Testis (tissue), 2 donors: ENCODE measurements at regions not wholly inside any gene's neighbourhood (a gene's known extent, or its start where the extent isn't known, plus 50 kb on each side); places are given as distances from the start of the nearest gene placed in this dataset.

Experiments used
- DNase-seq: peaks from one replicate; pipeline ENCODE4 v3.0.0-alpha.2; 2019
- H3K27ac ChIP-seq, 2 donors: fragments of 200-600 bp; sonication (generic); one replicate each; pipeline ENCODE4 v1.5.1; 2019
- H3K27me3 ChIP-seq: fragments of 200-600 bp; sonication (generic); one replicate; pipeline ENCODE4 v1.5.1; 2019
- H3K36me3 ChIP-seq: fragments of 200-600 bp; sonication (generic); one replicate; pipeline ENCODE4 v1.5.1; 2017; ENCODE audit warnings: low read depth; ENCODE audit errors: missing control alignments
- H3K4me1 ChIP-seq: fragments of 200-600 bp; sonication (generic); one replicate; pipeline ENCODE4 v1.5.1; 2019
- H3K4me3 ChIP-seq, 2 donors: fragments of 200-600 bp; sonication (generic); one replicate each; pipeline ENCODE4 v1.5.1; 2017 to 2019
- H3K9me3 ChIP-seq: fragments of 200-600 bp; sonication (generic); one replicate; pipeline ENCODE4 v1.5.1; 2017
- CTCF ChIP-seq, 3 experiments: fragments of 450-650 bp in 2 of 3; fragments of 200-600 bp in 1 of 3; sonication (generic) in 1 of 3; IDR thresholded peaks; one replicate each; pipeline ENCODE4 v1.5.1; 2016 to 2019; ENCODE audit warnings: antibody characterized with exemption in 3 of 3, mild to moderate bottlenecking in 2 of 3, moderate library complexity in 1 of 3
- POLR2A ChIP-seq: fragments of 450-650 bp; IDR thresholded peaks from one replicate; pipeline ENCODE4 v1.6.1; 2017; ENCODE audit warnings: antibody characterized with exemption, mild to moderate bottlenecking, moderate library complexity
- WGBS, 2 donors: methylation state at CpG; one replicate each; pipeline ENCODE4 v1.1.5; 2018; 5-methylcytosine and 5-hydroxymethylcytosine counted together
- intact Hi-C: fragments of 100-400 bp; cut with DNase I; formaldehyde crosslinking; loops from one replicate; pipeline ENCODE4 v1.15.1; 2023; ENCODE audit warnings: low total_unique reads

GRCh38 chr13:73983109-73983508, 151.1 kb downstream of the KLF12 start:
- H3K9me3 ChIP-seq, result no peaks in the 10 kb centered on the region
- no peak for DNase-seq
- intact Hi-C loops, result no loop called here
- H3K4me3 ChIP-seq, result no peak overlapping the region
- H3K27ac ChIP-seq, result no peak overlapping the region
- H3K27me3 ChIP-seq, result no peaks in the 10 kb centered on the region
- WGBS, 2 donors, result 59 to 62% methylated on average over 6 of the region's 6 CpGs
- TF ChIP-seq CTCF (IDR thresholded peaks at IDR 0.05), result no peak
- no peak for TF ChIP-seq POLR2A
- H3K4me1 ChIP-seq, result peaks cover 4% of the 10 kb centered on the region
- H3K36me3 ChIP-seq, result no peaks in the 10 kb centered on the region

- Histone ChIP-seq H3K27ac (no peak overlapping the region), H3K4me3 (no peak overlapping the region), H3K9me3 (no peaks in the 10 kb centered on the region), H3K4me1 (peaks cover 4% of the 10 kb centered on the region), H3K36me3 (no peaks in the 10 kb centered on the region), H3K27me3 (no peaks in the 10 kb centered on the region)
- no peak for DNase-seq
- intact Hi-C loops, result no loop called here
- TF ChIP-seq CTCF (IDR thresholded peaks at IDR 0.05), result no peak
- no peak for TF ChIP-seq POLR2A
- WGBS, 2 donors, result 45 to 64% methylated on average over 4 of the region's 4 CpGs
Measured at GRCh38 chr13:73981595-73981994, 152.6 kb downstream of the KLF12 start.

GRCh38 chr13:73975767-73976166, 158.4 kb downstream of the KLF12 start:
- H3K9me3 ChIP-seq, result no peaks in the 10 kb centered on the region
- intact Hi-C loops, result no loop called here
- no peaks in the 10 kb centered on the region for H3K36me3 ChIP-seq
- 94 to 99% methylated on average over 4 of the region's 4 CpGs for WGBS, 2 donors
- H3K4me1 ChIP-seq, result no peaks in the 10 kb centered on the region
- TF ChIP-seq POLR2A, result no peak
- no peak for TF ChIP-seq CTCF (IDR thresholded peaks at IDR 0.05)
- H3K27ac ChIP-seq, result no peak overlapping the region
- no peak overlapping the region for H3K4me3 ChIP-seq
- no peaks in the 10 kb centered on the region for H3K27me3 ChIP-seq
- DNase-seq, result no peak

- Histone ChIP-seq H3K4me1 (peaks cover 4% of the 10 kb centered on the region), H3K27me3 (no peaks in the 10 kb centered on the region), H3K4me3 (no peak overlapping the region), H3K27ac (no peak overlapping the region), H3K9me3 (no peaks in the 10 kb centered on the region), H3K36me3 (no peaks in the 10 kb centered on the region)
- intact Hi-C loops, result no loop called here
- TF ChIP-seq CTCF (IDR thresholded peaks at IDR 0.05) (no peak), POLR2A (no peak)
- WGBS, 2 donors, result 26 to 33% methylated on average over 2 of the region's 2 CpGs
- DNase-seq, result no peak
Measured at GRCh38 chr13:73974051-73974450, 160.2 kb downstream of the KLF12 start.

- H3K4me3 ChIP-seq, result no peak overlapping the region
Measured at GRCh38 chr13:73973156-73973555, 161.0 kb downstream of the KLF12 start.

More at GRCh38 chr13:73973156-73973555, 161.0 kb downstream of the KLF12 start:
- Histone ChIP-seq H3K27me3 (no peaks in the 10 kb centered on the region), H3K36me3 (no peaks in the 10 kb centered on the region), H3K27ac (peak overlapping the region in 1 of 2 donors; percentile 3), H3K9me3 (no peaks in the 10 kb centered on the region), H3K4me1 (peaks cover 4% of the 10 kb centered on the region)
- TF ChIP-seq POLR2A (no peak), CTCF (IDR thresholded peaks at IDR 0.05) (no peak)
- 84 to 87% methylated on average over 2 of the region's 2 CpGs for WGBS, 2 donors
- DNase-seq, result no peak
- intact Hi-C loops, result no loop called here
